ENCODE measurements at regions not wholly inside any gene's neighbourhood (a gene's known extent, or its start where the extent isn't known, plus 50 kb on each side); places are given as distances from the start of the nearest gene placed in this dataset.

GRCh38 chr1:173287785-173288184 lies 80.7 kb upstream of the TNFSF4 start:
- no peak for TF ChIP-seq CTCF (IDR thresholded peaks at IDR 0.05)
- no peak for TF ChIP-seq POLR2A (IDR thresholded peaks at IDR 0.05)
